HG02981 (cell line): ENCODE measurements at regions not wholly inside any gene's neighbourhood (a gene's known extent, or its start where the extent isn't known, plus 50 kb on each side); places are given as distances from the start of the nearest gene placed in this dataset.

Source experiments
- ATAC-seq: cut with Tn5 transposase; IDR thresholded peaks from one replicate; pipeline ENCODE4 v1.9.1; 2021; ENCODE audit warnings: mild to moderate bottlenecking, moderate library complexity; ENCODE audit not compliant: unreplicated experiment

DNA sequence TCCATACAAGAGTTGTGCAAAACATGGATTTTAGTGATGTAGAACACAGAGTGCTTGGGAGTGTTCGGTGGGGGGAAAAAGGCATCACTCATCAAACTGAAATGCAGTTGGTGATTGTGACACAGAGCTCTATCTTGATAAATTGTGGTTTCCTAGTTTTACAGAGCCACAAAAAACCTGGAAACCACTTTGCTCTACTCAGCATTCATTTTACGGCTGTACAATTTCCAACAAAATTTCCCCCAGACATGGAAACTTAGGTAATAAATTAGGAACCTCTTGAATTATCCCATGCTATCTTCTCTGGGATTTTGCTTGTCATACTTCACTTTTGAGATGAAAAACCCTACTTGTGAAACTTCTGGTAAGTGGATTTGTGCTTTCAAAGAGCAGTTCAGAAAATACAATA is 614.9 kb upstream of the FZD8 start:
- no peak for ATAC-seq

GRCh38 chr10:36256166-36256565 is 614.1 kb upstream of the FZD8 start:
- ATAC-seq: no peak

- ATAC-seq: no peak
Measured at GRCh38 chr10:36254199-36254598, 612.1 kb upstream of the FZD8 start.

DNA sequence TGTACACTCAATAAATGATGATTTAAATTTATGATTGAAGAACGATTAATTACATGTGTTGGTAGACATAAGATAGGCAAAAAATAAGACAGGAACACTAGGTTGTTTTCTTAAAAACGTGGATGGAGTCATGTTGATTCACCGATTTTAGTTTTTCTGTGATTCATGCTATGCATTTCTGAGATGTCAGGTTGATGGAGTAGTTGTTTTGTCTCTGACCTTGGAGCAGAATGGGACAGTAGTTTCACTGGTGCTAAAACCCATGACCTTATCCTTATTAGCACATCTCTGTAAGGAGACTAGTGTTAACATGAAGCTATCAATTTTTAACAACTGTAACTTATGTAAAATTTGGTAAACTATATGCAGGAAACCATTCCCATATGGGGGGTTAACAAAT is 611.6 kb upstream of the FZD8 start:
- no peak for ATAC-seq

DNA sequence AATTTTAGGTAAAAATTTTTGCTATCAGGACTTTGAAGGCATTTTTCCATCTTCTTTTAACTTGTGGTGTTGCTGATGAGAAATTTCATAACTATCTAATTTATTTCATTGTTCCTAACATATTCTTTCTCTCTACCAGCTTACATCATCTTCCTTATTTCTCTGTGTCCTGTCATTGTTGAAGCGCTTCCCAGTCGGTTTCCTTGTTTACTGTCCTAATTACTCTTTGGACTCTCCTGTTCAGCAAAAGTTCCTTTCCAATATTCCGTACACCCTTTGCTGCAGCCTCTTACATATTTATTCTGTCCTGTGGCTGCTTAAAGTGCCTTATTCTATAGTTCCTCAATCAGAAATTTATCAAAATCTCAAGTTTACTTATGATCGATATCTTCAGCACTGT is 609.0 kb upstream of the FZD8 start:
- no peak for ATAC-seq

- ATAC-seq: no peak
Measured at GRCh38 chr10:36248304-36248981, 606.3 kb upstream of the FZD8 start.

DNA sequence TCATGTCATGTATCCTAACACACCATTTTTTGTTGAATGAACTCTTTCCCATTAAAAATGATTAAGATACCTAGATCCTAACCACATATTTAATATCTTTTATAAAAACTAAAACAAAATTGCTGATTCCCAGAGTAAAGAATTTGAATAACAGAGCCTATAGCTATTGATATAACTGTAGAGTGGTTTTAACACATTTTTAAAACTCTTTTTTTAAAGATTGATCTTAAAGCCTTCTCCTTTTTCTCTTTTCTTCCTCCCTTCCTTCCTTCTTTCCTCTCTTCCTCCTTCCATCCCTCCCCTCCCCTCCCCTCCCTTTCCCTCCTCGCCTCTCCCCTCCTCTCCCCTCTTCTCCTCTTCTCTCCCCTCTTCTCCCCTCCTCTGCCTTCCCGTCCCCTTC is 605.4 kb upstream of the FZD8 start:
- no peak for ATAC-seq

DNA sequence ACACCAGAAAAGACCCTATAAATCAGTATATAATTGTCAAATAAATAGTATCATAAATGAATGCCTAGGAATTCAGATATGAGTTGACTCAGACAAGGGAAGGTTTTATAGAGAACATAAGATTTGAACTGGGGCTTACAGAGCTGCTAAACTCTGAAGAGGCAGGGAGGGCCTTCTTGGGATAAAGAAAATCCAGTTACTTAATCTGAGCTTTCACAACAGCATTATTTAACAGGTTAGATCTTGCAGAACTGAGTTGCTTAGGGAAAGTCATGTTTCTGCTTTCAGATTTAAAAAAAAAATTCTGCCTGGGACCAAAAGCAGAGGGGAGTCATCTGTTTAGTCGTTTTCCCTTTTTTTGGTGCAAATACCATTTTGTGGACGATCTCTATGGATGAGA is 594.8 kb upstream of the FZD8 start:
- ATAC-seq: no peak

- ATAC-seq: no peak
Measured at GRCh38 chr10:36236341-36236740, 594.2 kb upstream of the FZD8 start.

GRCh38 chr10:36232935-36233334 is 590.8 kb upstream of the FZD8 start:
- ATAC-seq: no peak

DNA sequence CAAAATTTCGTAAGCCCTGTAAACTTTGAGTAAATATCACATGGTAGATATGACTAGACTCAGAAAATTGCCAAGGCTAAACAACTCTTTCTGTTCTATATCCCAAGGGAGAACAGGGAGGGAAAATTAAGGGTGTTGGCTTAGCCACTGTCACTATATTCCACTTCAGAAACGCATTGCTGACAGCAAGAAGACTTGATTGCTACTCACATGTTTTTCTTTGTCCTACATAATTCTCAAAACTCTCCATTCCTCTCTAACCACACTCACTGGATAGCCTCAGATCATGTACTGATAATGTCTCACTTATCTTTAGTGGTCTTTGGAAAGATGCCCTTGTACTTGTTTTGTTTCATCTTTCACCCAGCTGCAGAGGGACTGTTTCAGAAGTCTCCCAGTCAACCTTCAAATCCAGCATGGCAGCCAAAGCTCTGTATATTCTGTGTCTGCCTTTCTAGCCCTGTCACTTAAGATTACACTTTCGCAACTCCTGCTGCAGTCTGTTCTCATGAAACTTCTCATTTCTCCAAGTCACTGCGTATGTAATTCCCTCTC is 582.4 kb upstream of the FZD8 start:
- ATAC-seq: no peak

DNA sequence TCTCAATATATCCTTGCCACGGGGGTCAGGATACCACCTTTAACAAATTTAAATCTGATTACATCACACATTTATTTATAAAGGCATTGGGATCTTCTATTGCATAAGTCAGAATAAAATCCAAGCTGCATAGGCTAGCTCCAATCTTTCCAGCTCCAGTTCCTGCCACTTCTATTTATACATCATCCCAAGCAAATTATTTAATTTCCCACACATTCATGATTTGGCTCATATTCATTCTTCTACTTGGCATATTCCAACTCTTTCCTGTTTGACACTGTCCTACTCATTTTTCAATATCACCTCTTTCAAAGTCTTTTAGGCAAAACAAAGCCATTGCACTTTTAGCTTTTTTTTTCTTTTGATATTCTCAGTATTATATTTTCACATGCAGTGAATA is 579.0 kb upstream of the FZD8 start:
- ATAC-seq: no peak

- ATAC-seq: no peak
Measured at GRCh38 chr10:36220151-36220550, 578.1 kb upstream of the FZD8 start.

- no peak for ATAC-seq
Measured at GRCh38 chr10:36211856-36212255, 569.8 kb upstream of the FZD8 start.

GRCh38 chr10:36209480-36209879 is 567.4 kb upstream of the FZD8 start:
- no peak for ATAC-seq

- no peak for ATAC-seq
Measured at GRCh38 chr10:36202881-36203280, 560.8 kb upstream of the FZD8 start.

- no peak for ATAC-seq
Measured at GRCh38 chr10:36200577-36200976, 558.5 kb upstream of the FZD8 start.

DNA sequence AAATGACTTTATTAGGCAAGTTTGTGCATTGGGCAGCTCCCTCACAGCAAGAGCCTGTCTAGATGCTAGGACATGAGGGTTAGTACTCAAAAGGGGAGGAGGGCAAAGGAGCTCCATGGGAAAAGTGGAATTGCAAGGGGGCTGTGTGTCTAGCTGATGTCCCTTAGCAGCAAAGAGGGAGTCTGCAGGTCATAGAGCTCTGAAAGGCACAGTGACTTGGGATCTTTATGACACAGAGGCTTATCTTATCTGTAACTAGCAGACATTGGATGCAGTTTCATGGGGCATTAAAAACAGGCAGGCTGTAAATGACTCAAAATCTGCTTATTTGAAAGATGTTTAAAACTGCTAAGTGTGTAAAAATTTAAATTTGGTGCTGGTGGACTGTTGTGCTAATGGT is 556.2 kb upstream of the FZD8 start:
- ATAC-seq: no peak

DNA sequence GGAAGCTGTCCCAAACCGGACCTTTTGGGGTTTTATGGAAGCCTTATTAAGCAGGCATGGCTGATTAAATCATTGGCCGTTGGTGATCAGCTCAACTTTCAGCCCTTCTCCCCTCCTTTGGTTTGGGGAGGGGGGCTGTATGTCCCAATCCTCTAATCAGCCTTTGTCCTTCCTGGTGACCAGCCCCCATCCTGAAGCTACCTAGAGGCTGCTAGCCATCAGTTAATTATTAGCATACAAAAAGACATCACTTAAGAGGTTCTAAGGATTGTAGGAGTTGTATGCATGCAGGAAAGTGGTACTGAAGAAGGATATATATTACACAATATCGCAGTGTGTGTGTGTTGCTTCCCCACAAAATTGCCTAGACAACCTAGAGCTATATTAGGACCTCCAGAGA is 553.3 kb upstream of the FZD8 start:
- ATAC-seq: no peak

DNA sequence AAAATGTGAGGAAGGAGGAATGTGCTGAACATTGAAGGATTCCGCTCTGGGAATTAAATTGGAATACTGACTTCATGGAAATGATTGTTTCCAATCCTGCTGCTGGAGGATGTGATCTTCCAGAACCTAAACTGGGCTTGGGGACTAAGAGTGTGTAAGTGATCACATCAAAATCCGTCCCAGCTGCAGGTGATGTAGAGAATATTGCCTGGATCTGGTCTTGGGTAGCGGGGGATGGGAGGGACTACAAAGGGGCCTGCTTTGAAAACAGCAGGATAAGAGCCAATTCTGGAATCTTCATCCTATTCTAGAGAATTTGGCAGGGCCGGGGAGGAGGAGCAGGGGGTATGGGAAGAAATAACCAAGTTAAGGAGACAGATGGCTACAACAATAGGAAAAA is 552.2 kb upstream of the FZD8 start:
- no peak for ATAC-seq

- no peak for ATAC-seq
Measured at GRCh38 chr10:36191009-36191408, 548.9 kb upstream of the FZD8 start.

DNA sequence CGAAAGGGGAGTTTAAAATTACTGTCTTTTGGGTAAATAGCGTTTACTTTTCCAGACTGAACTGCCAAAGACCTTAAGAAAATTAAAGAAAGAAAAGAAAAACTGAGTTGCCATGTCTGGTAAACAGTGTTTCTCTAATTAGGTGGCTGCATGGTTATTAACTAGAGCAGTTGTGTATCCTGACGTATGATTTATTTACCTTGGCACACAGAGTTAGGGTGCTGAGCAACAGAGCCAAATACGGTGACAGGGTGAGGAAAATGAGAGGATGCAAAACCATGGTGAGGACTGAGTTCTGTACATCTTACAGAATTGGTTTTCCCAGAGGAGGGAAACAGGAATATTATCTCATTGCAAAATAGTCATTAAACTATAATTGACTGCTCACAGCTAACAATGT is 546.4 kb upstream of the FZD8 start:
- no peak for ATAC-seq

- no peak for ATAC-seq
Measured at GRCh38 chr10:36188080-36188453, 546.0 kb upstream of the FZD8 start.
